Stromal cell of bone marrow (primary cell): ENCODE measurements at regions not wholly inside any gene's neighbourhood (a gene's known extent, or its start where the extent isn't known, plus 50 kb on each side); places are given as distances from the start of the nearest gene placed in this dataset.

Experiments used
- DNase-seq: peaks from one replicate; pipeline ENCODE4 v3.0.0-alpha.2; 2012; ENCODE audit warnings: low read depth

- no peak for DNase-seq
Observed at GRCh38 chr6:163951326-163951725, 536.8 kb downstream of the QKI start.

- DNase-seq: no peak
Observed at GRCh38 chr6:163950159-163950558, 535.6 kb downstream of the QKI start.

GRCh38 chr6:163949431-163949830 is 534.9 kb downstream of the QKI start:
- DNase-seq: no peak

- no peak for DNase-seq
Observed at GRCh38 chr6:163948250-163948649, 533.7 kb downstream of the QKI start.

- no peak for DNase-seq
Observed at GRCh38 chr6:163947276-163947675, 532.8 kb downstream of the QKI start.

- DNase-seq: no peak
Observed at GRCh38 chr6:163946437-163946836, 531.9 kb downstream of the QKI start.

GRCh38 chr6:163945808-163946207 is 531.3 kb downstream of the QKI start:
- no peak for DNase-seq

- DNase-seq: no peak
Observed at GRCh38 chr6:163944897-163945296, 530.4 kb downstream of the QKI start.

GRCh38 chr6:163943607-163944385 is 529.3 kb downstream of the QKI start:
- no peak for DNase-seq

- no peak for DNase-seq
Observed at GRCh38 chr6:163942790-163943189, 528.3 kb downstream of the QKI start.

- no peak for DNase-seq
Observed at GRCh38 chr6:163941624-163941976, 527.1 kb downstream of the QKI start.

- no peak for DNase-seq
Observed at GRCh38 chr6:163940705-163941623, 526.4 kb downstream of the QKI start.

- DNase-seq: no peak
Observed at GRCh38 chr6:163937071-163937470, 522.6 kb downstream of the QKI start.

- no peak for DNase-seq
Observed at GRCh38 chr6:163935158-163935762, 520.7 kb downstream of the QKI start.

GRCh38 chr6:163930012-163930411 is 515.5 kb downstream of the QKI start:
- no peak for DNase-seq

- no peak for DNase-seq
Observed at GRCh38 chr6:163929538-163929937, 515.0 kb downstream of the QKI start.

- DNase-seq: no peak
Observed at GRCh38 chr6:163926642-163927041, 512.1 kb downstream of the QKI start.

GRCh38 chr6:163925839-163926238 is 511.3 kb downstream of the QKI start:
- no peak for DNase-seq

- DNase-seq: no peak
Observed at GRCh38 chr6:163923658-163924411, 509.3 kb downstream of the QKI start.

GRCh38 chr6:163922562-163922961 is 508.0 kb downstream of the QKI start:
- no peak for DNase-seq

GRCh38 chr6:163919652-163920051 is 505.1 kb downstream of the QKI start:
- no peak for DNase-seq
